ENCODE measurements at regions not wholly inside any gene's neighbourhood (a gene's known extent, or its start where the extent isn't known, plus 50 kb on each side); places are given as distances from the start of the nearest gene placed in this dataset.

- no peak overlapping the region for H3K9ac ChIP-seq (ENCODE audit: low read length)
- H3K36me3 ChIP-seq (ENCODE audit: insufficient read depth, low read length) = no peaks in the 10 kb centered on the region
- TF ChIP-seq MXI1 (conservative IDR thresholded peaks at IDR 0.05; ENCODE audit: poor library complexity, severe bottlenecking) (no peak), SMC3 (conservative IDR thresholded peaks at IDR 0.05; ENCODE audit: poor library complexity) (no peak), TAF1 (IDR thresholded peaks at IDR 0.05; ENCODE audit: low read depth) (no peak), POLR2AphosphoS5 (IDR thresholded peaks at IDR 0.05) (no peak), CTCF (IDR thresholded peaks at IDR 0.05; ENCODE audit: poor library complexity, severe bottlenecking) (no peak), EP300 (conservative IDR thresholded peaks at IDR 0.05; ENCODE audit: poor library complexity, severe bottlenecking) (no peak), REST (IDR thresholded peaks at IDR 0.05; ENCODE audit: borderline replicate concordance) (no peak), RAD21 (conservative IDR thresholded peaks at IDR 0.05) (no peak), EZH2 (IDR thresholded peaks at IDR 0.05; ENCODE audit: borderline replicate concordance, insufficient read depth, low read length, poor library complexity, severe bottlenecking) (no peak)
- H4K20me1 ChIP-seq (ENCODE audit: insufficient read depth) = no peaks in the 10 kb centered on the region
- no peak overlapping the region for H3K27ac ChIP-seq (ENCODE audit: low read length)
- peaks cover 3% of the 10 kb centered on the region for H3K79me2 ChIP-seq (replicated peaks; ENCODE audit: insufficient read depth, low read length)
- H2AFZ ChIP-seq (ENCODE audit: low read depth, low read length) = no peak overlapping the region
- H3K27me3 ChIP-seq (ENCODE audit: insufficient read depth, low read depth, low read length) = no peaks in the 10 kb centered on the region
- H3F3A ChIP-seq (ENCODE audit: insufficient read depth, low read length, poor library complexity, severe bottlenecking) = no peaks in the 10 kb centered on the region
- H3K9me2 ChIP-seq (ENCODE audit: insufficient read depth, low read length) = no peaks in the 10 kb centered on the region
- no peaks in the 10 kb centered on the region for H3K9me3 ChIP-seq (ENCODE audit: low read length)
- H3K4me2 ChIP-seq (ENCODE audit: low read length) = no peak overlapping the region
- no peak overlapping the region for H3K4me3 ChIP-seq (ENCODE audit: low read length)
These were observed 131.9 kb upstream of the GSE1 start for GRCh38 chr16:85481206-85481605.

- H3K27me3 ChIP-seq (ENCODE audit: insufficient read depth, low read depth, low read length) = no peaks in the 10 kb centered on the region
These were observed 131.4 kb upstream of the GSE1 start for GRCh38 chr16:85481738-85482137.

More at GRCh38 chr16:85481738-85482137, 131.4 kb upstream of the GSE1 start:
- Histone ChIP-seq H3K9me2 (ENCODE audit: insufficient read depth, low read length) (no peaks in the 10 kb centered on the region), H3K4me3 (ENCODE audit: low read length) (no peak overlapping the region), H3K27ac (ENCODE audit: low read length) (no peak overlapping the region), H3K4me2 (ENCODE audit: low read length) (no peak overlapping the region), H3F3A (ENCODE audit: insufficient read depth, low read length, poor library complexity, severe bottlenecking) (no peaks in the 10 kb centered on the region), H3K9ac (ENCODE audit: low read length) (no peak overlapping the region), H3K36me3 (ENCODE audit: insufficient read depth, low read length) (no peaks in the 10 kb centered on the region), H3K9me3 (ENCODE audit: low read length) (no peaks in the 10 kb centered on the region), H4K20me1 (ENCODE audit: insufficient read depth) (no peaks in the 10 kb centered on the region), H3K79me2 (replicated peaks; ENCODE audit: insufficient read depth, low read length) (no peaks in the 10 kb centered on the region), H2AFZ (ENCODE audit: low read depth, low read length) (no peak overlapping the region)
- TF ChIP-seq EZH2 (IDR thresholded peaks at IDR 0.05; ENCODE audit: borderline replicate concordance, insufficient read depth, low read length, poor library complexity, severe bottlenecking) (no peak), MXI1 (conservative IDR thresholded peaks at IDR 0.05; ENCODE audit: poor library complexity, severe bottlenecking) (no peak), CTCF (IDR thresholded peaks at IDR 0.05; ENCODE audit: poor library complexity, severe bottlenecking) (no peak)
